HG03460 (cell line): ENCODE measurements at regions not wholly inside any gene's neighbourhood (a gene's known extent, or its start where the extent isn't known, plus 50 kb on each side); places are given as distances from the start of the nearest gene placed in this dataset.
"Not testable (repeated sequence)": the region's sequence is repeated elsewhere in the genome, so short reads cannot be mapped to it uniquely, and the experiment has no call there.

Experiments used
- ATAC-seq: cut with Tn5 transposase; IDR thresholded peaks from one replicate; pipeline ENCODE4 v1.9.1; 2021; ENCODE audit not compliant: unreplicated experiment

- ATAC-seq, result no peak
These were observed 226.6 kb upstream of the KAZN start for GRCh38 chr1:14371771-14372497.

GRCh38 chr1:14372526-14372925, 226.0 kb upstream of the KAZN start:
- no peak for ATAC-seq

- no peak for ATAC-seq
These were observed 225.3 kb upstream of the KAZN start for GRCh38 chr1:14373081-14373758.

- ATAC-seq, result no peak
These were observed 223.3 kb upstream of the KAZN start for GRCh38 chr1:14375226-14375625.

- ATAC-seq, result no peak
These were observed 221.1 kb upstream of the KAZN start for GRCh38 chr1:14377386-14377785.

- no peak for ATAC-seq
These were observed 218.1 kb upstream of the KAZN start for GRCh38 chr1:14380408-14380807.

GRCh38 chr1:14390816-14391215, 207.7 kb upstream of the KAZN start:
- ATAC-seq, result no peak

- no peak for ATAC-seq
These were observed 206.2 kb upstream of the KAZN start for GRCh38 chr1:14392161-14392858.

- no peak for ATAC-seq
These were observed 205.6 kb upstream of the KAZN start for GRCh38 chr1:14392859-14393365.

GRCh38 chr1:14396100-14396499, 202.4 kb upstream of the KAZN start:
- ATAC-seq, result no peak

- no peak for ATAC-seq
These were observed 194.4 kb upstream of the KAZN start for GRCh38 chr1:14403961-14404645.

- no peak for ATAC-seq
These were observed 193.6 kb upstream of the KAZN start for GRCh38 chr1:14404862-14405301.

GRCh38 chr1:14412235-14412634, 186.2 kb upstream of the KAZN start:
- no peak for ATAC-seq

GRCh38 chr1:14413819-14414490, 184.5 kb upstream of the KAZN start:
- ATAC-seq, result no peak

- ATAC-seq, result no peak
These were observed 183.1 kb upstream of the KAZN start for GRCh38 chr1:14415396-14415795.

- ATAC-seq, result not testable (repeated sequence)
These were observed 178.7 kb upstream of the KAZN start for GRCh38 chr1:14419778-14420218.

- ATAC-seq, result no peak
These were observed 177.8 kb upstream of the KAZN start for GRCh38 chr1:14420686-14421085.

- no peak for ATAC-seq
These were observed 177.0 kb upstream of the KAZN start for GRCh38 chr1:14421295-14421976.

- ATAC-seq, result no peak
These were observed 176.4 kb upstream of the KAZN start for GRCh38 chr1:14421977-14422609.
